ENCODE measurements at regions not wholly inside any gene's neighbourhood (a gene's known extent, or its start where the extent isn't known, plus 50 kb on each side); places are given as distances from the start of the nearest gene placed in this dataset.
A peak's percentile ranks its signal among the peaks of the same experiment; 100 is the strongest.
"Not testable (repeated sequence)": the region's sequence is repeated elsewhere in the genome, so short reads cannot be mapped to it uniquely, and the experiment has no call there.

DNA sequence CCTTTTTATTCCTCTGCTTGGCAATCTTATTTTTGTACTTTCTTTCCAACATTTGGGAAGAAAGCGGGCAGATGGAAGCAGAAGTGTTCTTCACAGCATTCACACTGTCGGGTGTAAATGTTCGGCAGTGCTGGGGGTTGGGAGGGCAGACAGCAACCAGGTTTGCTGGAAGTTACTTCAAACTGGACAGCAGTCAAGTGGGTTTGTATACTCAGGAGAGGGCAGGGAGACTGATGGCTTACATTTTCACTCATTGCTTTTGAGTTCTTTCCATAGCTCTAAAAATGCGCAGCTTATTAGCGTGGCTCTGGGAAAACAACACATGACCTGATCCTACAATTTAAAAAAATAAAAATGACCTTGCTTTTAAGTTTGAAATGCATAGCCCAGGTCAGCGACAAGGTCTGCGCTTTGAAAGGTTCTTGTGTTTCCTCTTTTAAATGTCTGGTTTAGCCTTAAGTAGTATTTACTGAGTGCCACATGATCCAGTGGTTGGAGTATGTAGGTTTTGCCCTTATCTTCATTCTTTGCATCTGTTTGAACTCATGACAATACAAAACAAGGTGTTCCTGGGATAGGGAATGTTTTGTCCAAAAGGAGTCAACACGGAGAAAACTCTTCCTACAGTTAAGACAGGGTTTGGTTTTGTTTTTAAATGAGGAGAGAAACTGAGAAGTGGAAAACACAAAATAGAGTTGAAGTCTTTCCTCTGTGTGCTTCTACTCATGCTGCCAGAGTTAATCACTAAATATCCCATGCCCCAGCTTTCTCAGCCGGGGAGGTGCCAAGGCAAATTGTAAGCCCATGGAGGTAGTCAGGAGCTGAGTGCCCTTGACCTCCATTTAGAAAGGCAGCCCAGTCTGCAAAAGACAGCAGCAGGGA is 132.7 kb upstream of the DMRT1 start:
- FAIRE-seq: no peak
- no peak for DNase-seq (ENCODE audit: insufficient read length, low spot score)

GRCh38 chr9:710951-711745 is 130.3 kb upstream of the DMRT1 start:
- no peak for FAIRE-seq
- no peak for DNase-seq (ENCODE audit: insufficient read length, low spot score)

DNA sequence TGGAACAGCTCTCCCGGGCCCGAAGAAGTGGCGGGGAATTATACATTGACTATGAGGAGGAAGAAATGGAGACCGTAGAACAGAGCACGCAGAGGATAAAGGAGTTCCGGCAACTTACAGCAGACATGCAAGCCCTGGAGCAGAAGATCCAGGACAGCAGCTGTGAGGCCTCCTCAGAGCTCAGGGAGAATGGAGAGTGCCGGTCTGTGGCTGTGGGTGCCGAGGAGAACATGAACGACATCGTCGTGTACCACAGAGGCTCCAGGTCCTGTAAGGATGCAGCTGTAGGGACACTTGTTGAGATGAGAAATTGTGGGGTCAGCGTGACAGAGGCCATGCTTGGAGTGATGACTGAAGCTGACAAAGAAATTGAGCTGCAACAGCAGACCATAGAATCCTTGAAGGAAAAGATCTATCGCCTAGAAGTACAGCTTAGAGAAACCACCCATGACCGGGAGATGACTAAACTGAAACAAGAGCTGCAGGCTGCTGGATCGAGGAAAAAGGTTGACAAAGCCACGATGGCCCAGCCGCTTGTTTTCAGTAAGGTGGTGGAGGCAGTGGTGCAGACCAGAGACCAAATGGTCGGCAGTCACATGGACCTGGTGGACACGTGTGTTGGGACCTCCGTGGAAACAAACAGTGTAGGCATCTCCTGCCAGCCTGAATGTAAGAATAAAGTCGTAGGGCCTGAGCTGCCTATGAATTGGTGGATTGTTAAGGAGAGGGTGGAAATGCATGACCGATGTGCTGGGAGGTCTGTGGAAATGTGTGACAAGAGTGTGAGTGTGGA is 129.5 kb upstream of the DMRT1 start:
- no peak for DNase-seq (ENCODE audit: insufficient read length, low spot score)
- no peak for FAIRE-seq

GRCh38 chr9:712643-713042 is 128.9 kb upstream of the DMRT1 start:
- FAIRE-seq: no peak
- DNase-seq (ENCODE audit: insufficient read length, low spot score): no peak

GRCh38 chr9:713091-713490 is 128.4 kb upstream of the DMRT1 start:
- DNase-seq (ENCODE audit: insufficient read length, low spot score) (no peak), FAIRE-seq (no peak)

GRCh38 chr9:714675-715074 is 126.8 kb upstream of the DMRT1 start:
- DNase-seq (ENCODE audit: insufficient read length, low spot score) (no peak), FAIRE-seq (no peak)

DNA sequence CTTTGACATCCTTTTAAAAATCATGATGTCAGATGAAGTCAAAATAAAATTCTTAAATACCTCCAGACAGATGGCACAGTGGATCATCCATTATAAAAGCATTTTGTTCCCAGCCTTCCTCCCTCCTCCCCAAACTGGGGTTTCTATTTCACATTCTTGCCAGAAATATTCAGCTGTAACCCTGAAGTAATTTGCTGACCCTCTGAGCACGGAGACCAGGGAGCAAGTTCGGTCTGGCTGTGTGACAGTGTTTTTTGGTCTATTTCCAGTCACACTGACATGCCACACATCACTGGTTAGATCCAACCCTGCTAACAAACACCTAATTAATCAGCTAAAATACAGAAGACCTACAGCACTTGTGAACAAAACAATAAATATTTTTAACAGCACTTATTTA is 126.2 kb upstream of the DMRT1 start:
- FAIRE-seq: no peak
- DNase-seq (ENCODE audit: insufficient read length, low spot score): no peak

- no peak for DNase-seq (ENCODE audit: insufficient read length, low spot score)
- no peak for FAIRE-seq
These were observed 125.6 kb upstream of the DMRT1 start for GRCh38 chr9:715743-716400.

DNA sequence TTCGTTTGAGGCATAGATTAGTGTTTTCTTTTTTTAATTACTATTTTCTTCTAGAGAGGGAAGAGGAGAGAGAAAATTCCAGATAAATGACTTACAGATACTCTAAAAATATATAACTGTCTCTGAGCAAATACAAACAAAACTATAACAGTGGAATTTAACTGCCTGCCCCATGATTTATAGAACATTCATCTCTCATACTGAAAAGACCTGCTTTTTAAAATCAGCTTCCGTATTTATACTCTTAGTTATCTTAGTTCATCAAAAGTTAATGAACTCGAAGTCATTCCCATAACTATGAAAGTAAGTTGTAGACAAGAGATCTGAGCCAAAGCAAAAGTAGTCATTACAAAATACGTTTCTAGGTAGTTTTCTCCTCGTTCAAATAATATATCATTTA is 123.8 kb upstream of the DMRT1 start:
- FAIRE-seq: no peak
- no peak for DNase-seq (ENCODE audit: insufficient read length, low spot score)

- DNase-seq (ENCODE audit: insufficient read length, low spot score) (no peak), FAIRE-seq (no peak)
These were observed 121.1 kb upstream of the DMRT1 start for GRCh38 chr9:720239-720881.

DNA sequence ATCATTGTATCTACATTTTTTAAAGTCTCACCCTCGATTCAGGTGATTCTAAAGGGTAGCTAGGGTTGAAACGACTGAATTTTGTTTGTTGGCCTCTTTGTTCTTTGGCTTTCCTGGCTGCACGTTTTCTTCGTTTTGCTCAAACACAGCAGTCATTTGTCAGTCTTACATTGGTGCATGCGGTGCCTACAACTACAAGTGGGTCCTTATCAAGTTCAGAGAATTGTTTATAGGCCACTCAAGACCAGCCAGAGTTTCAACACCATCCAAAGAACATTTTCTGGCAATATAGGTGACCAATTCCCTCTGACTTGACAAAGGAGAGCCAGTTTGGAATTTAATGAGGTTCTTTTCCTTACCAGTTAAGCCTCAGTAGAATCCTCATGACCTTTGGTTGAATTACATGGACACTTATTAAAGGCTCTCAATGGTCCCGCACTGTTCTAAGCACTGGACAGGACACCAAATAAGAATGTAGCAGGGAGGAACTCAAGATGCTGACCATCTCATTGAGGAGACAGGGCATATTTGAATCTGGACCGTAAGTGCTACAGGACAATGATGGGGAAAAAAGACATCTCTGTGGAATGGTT is 119.0 kb upstream of the DMRT1 start:
- DNase-seq (ENCODE audit: insufficient read length, low spot score): no peak
- no peak for FAIRE-seq

GRCh38 chr9:724461-724860 is 117.0 kb upstream of the DMRT1 start:
- DNase-seq (ENCODE audit: insufficient read length, low spot score); FAIRE-seq: not testable (repeated sequence)

DNA sequence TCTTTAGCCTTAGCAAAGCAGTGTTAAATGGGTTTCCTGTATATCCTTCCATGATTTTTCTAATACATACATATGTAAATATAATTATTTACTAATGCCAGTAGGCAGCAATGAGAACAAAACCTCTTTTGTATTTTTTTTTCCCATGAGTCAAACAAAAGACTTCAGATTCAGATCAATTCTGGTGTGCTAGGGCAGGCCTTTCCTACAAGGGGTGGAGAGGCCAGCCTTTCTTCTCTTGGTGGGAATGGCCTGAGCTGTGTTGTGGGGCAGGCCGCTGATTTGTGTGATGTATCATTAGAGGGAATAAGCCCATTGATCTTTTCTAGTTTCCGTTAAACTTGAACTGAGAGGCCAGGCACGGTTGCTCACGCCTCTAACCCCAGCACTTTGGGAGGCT is 115.5 kb upstream of the DMRT1 start:
- DNase-seq (ENCODE audit: insufficient read length, low spot score): no peak
- no peak for FAIRE-seq

DNA sequence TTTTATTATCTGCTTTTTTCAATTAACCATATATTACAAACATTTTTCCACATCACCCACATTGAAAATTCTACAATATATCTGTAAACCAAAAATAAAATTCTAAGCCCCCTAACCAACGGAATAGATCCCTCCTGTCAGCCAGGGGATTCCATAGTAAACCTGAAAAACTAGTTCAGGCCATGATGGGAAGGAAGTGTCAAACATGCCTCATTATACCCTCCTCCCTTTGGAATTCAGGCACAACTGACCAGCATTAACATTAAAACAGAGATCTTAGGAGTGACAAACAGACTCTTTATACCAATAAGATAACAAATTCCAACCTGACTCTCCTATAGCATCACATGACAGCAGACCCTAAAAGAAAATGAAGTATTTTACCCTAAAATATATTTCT is 113.7 kb upstream of the DMRT1 start:
- DNase-seq (ENCODE audit: insufficient read length, low spot score): no peak
- no peak for FAIRE-seq

- FAIRE-seq (no peak), DNase-seq (ENCODE audit: insufficient read length, low spot score) (no peak)
These were observed 113.0 kb upstream of the DMRT1 start for GRCh38 chr9:728535-728934.

DNA sequence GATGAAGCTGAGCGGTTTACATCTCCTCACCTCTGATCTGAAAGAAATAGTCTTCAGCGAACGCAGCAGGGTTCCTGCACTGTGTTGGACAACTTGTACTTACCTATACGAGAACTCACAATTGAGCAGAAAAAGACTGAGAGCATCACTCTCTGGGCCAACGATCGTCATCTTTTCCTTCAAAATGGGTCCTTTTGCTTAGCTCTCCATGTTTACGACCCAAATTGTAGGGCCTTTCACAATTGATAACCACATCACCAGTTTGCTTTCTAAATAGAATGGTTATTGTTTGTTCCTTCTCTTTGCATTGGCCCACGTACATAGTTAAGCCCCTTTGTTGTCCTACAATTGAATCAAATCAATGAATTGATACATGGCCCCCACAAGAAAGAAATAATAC is 110.0 kb upstream of the DMRT1 start:
- DNase-seq (ENCODE audit: insufficient read length, low spot score): no peak
- no peak for FAIRE-seq

DNA sequence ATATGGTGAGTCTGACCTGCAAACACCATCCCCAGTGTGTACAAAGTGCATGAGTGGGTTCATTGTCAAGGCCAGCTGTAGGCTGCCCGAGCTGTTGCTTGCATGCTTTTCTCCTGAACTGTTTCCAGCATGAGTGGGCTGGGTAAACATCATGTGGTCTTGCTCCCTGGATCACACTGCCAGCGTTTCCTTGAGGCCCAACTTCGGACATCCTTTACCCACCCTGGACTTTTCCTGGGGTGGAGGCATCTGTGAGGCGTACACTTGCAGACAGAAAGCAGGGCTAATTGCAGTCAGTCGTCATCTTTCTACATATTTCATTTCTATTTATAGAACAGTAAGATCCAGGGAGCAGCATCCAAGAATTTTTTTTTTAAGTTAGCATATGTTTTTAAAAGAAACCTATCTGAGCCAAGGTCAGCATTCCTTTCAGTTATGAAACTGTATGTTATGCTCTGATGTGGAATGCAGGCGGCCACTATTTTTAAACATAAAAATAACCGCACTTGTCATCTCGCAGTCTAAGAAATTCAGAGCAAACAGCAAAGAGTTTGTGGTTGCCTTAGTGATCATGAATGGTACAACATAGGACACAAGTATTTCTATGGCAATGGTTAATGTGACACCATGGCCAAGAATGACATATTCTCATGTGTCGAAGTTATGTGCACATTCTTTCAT is 106.5 kb upstream of the DMRT1 start:
- FAIRE-seq (no peak), DNase-seq (ENCODE audit: insufficient read length, low spot score) (peak; percentile 7)

- DNase-seq (ENCODE audit: insufficient read length, low spot score): no peak
- no peak for FAIRE-seq
These were observed 103.9 kb upstream of the DMRT1 start for GRCh38 chr9:737400-738120.
